IMR-90 (cell line): ENCODE measurements at regions not wholly inside any gene's neighbourhood (a gene's known extent, or its start where the extent isn't known, plus 50 kb on each side); places are given as distances from the start of the nearest gene placed in this dataset.
A peak's percentile ranks its signal among the peaks of the same experiment; 100 is the strongest.

Source experiments
- ATAC-seq: fragments of 200-7000 bp; cut with Tn5 transposase; 2 replicates; pipeline ENCODE4 v1.9.1; 2020; ENCODE audit warnings: low read depth, mild to moderate bottlenecking, moderate library complexity
- BruUV-seq: library from RNA; stranded (reverse); fragments of 400-500 nt; replicated peaks from 2 replicates; lab custom pipeline; 2021; lab: Mats Ljungman, UMichigan
- CTCF ChIA-PET: fragments of 300-600 bp; formaldehyde crosslinking; extraction: SDS; loops from one replicate; lab custom pipeline; 2021; ENCODE audit warnings: antibody characterized with exemption; lab: Yijun Ruan, JAX
- POLR2A ChIA-PET: fragments of 300-600 bp; sonication (Branson Sonifier 250); formaldehyde crosslinking; loops from one replicate; lab custom pipeline; 2022; ENCODE audit warnings: antibody characterized with exemption; ENCODE audit not compliant: unreplicated experiment; lab: Charles Lee
- DNase-seq: peaks from one replicate; pipeline ENCODE4 v3.0.0; 2013
- H2AFZ ChIP-seq: replicated peaks from 2 replicates; pipeline ENCODE3; 2013; ENCODE audit warnings: low read length, mild to moderate bottlenecking; ENCODE audit not compliant: poor library complexity
- H2AK5ac ChIP-seq: 2 replicates; pipeline ENCODE4 v1.6.1; 2013; ENCODE audit warnings: low read depth, low read length, inconsistent platforms
- H2AK9ac ChIP-seq: replicated peaks from 2 replicates; pipeline ENCODE3; 2013; ENCODE audit warnings: mild to moderate bottlenecking, low read depth, low read length, moderate library complexity; ENCODE audit not compliant: poor library complexity
- H2BK120ac ChIP-seq: 2 replicates; pipeline ENCODE4 v1.6.1; 2013; ENCODE audit warnings: low read depth, low read length, inconsistent platforms
- H2BK15ac ChIP-seq: 3 replicates; pipeline ENCODE4 v1.6.1; 2013; ENCODE audit warnings: low read depth, low read length, inconsistent platforms
- H2BK20ac ChIP-seq: 2 replicates; pipeline ENCODE4 v1.6.1; 2013; ENCODE audit warnings: low read depth, mild to moderate bottlenecking, inconsistent platforms, low read length, moderate library complexity
- H2BK5ac ChIP-seq: 2 replicates; pipeline ENCODE4 v1.6.1; 2013; ENCODE audit warnings: mild to moderate bottlenecking, low read depth, low read length, inconsistent platforms; ENCODE audit not compliant: poor library complexity, severe bottlenecking
- H3K14ac ChIP-seq: replicated peaks from 2 replicates; pipeline ENCODE4 v1.6.1; 2013; ENCODE audit warnings: low read depth, low read length, inconsistent platforms
- H3K18ac ChIP-seq: 2 replicates; pipeline ENCODE4 v1.6.1; 2013; ENCODE audit warnings: low read depth, low read length, control low read depth
- H3K23ac ChIP-seq: 2 replicates; pipeline ENCODE4 v1.6.1; 2013; ENCODE audit warnings: low read depth, low read length, inconsistent platforms
- H3K27ac ChIP-seq: 2 replicates; pipeline ENCODE4 v1.5.1; 2013; ENCODE audit warnings: mild to moderate bottlenecking, control low read depth, low read length; ENCODE audit not compliant: insufficient read depth
- H3K27me3 ChIP-seq: 2 replicates; pipeline ENCODE4 v1.6.1; 2013; ENCODE audit warnings: low read length; ENCODE audit not compliant: control insufficient read depth, insufficient read depth
- H3K36me3 ChIP-seq: 2 replicates; pipeline ENCODE4 v1.6.1; 2013; ENCODE audit warnings: low read length, mixed read lengths; ENCODE audit not compliant: control insufficient read depth, insufficient read depth
- H3K4ac ChIP-seq: 2 replicates; pipeline ENCODE4 v1.6.1; 2013; ENCODE audit warnings: low read depth, low read length, inconsistent platforms
- H3K4me1 ChIP-seq: 2 replicates; pipeline ENCODE4 v1.6.1; 2013; ENCODE audit warnings: low read length, mixed read lengths; ENCODE audit not compliant: control insufficient read depth, insufficient read depth
- H3K4me2 ChIP-seq: 2 replicates; pipeline ENCODE4 v1.6.1; 2013; ENCODE audit warnings: low read depth, mild to moderate bottlenecking, control low read depth, low read length, moderate library complexity
- H3K4me3 ChIP-seq: 2 replicates; pipeline ENCODE4 v1.5.1; 2013; ENCODE audit warnings: low read depth, mild to moderate bottlenecking, control low read depth, low read length, moderate library complexity; ENCODE audit not compliant: insufficient read depth
- H3K56ac ChIP-seq: 2 replicates; pipeline ENCODE4 v1.6.1; 2013; ENCODE audit warnings: low read length, inconsistent platforms; ENCODE audit not compliant: insufficient read depth; ENCODE audit errors: extremely low read depth
- H3K79me1 ChIP-seq, 2 experiments: 2 replicates each; pipeline ENCODE4 v1.6.1; 2013; ENCODE audit warnings: low read length in 2 of 2, inconsistent platforms in 1 of 2, low read depth in 1 of 2
- H3K9ac ChIP-seq: 2 replicates; pipeline ENCODE4 v1.6.1; 2013; ENCODE audit warnings: low read depth, low read length, control low read depth
- H3K9me1 ChIP-seq: 2 replicates; pipeline ENCODE4 v1.6.1; 2013; ENCODE audit warnings: low read length, inconsistent platforms; ENCODE audit not compliant: insufficient read depth
- H3K9me3 ChIP-seq: 2 replicates; pipeline ENCODE4 v1.6.1; 2013; ENCODE audit warnings: low read length; ENCODE audit not compliant: control insufficient read depth, insufficient read depth
- H4K20me1 ChIP-seq: 2 replicates; pipeline ENCODE4 v1.6.1; 2013; ENCODE audit warnings: low read length, inconsistent platforms; ENCODE audit not compliant: insufficient read depth
- H4K5ac ChIP-seq: 2 replicates; pipeline ENCODE4 v1.6.1; 2013; ENCODE audit warnings: mild to moderate bottlenecking, low read depth, low read length, control low read depth
- H4K8ac ChIP-seq, 2 experiments: 2 replicates each; pipeline ENCODE4 v1.6.1; 2013; ENCODE audit warnings: low read depth in 2 of 2, low read length in 2 of 2, control low read depth in 1 of 2, inconsistent platforms in 1 of 2
- H4K91ac ChIP-seq: 2 replicates; pipeline ENCODE4 v1.6.1; 2013; ENCODE audit warnings: low read depth, low read length, inconsistent platforms; ENCODE audit not compliant: insufficient read depth
- CTCF ChIP-seq: conservative IDR thresholded peaks from 2 replicates; pipeline ENCODE4 v1.5.1; 2012; ENCODE audit warnings: mild to moderate bottlenecking, low read depth, low read length, improper control_type of control experiment
- MAZ ChIP-seq: IDR thresholded peaks from 2 replicates; pipeline ENCODE4 v1.6.1; 2012; ENCODE audit warnings: low read depth, mild to moderate bottlenecking, low read length, improper control_type of control experiment, moderate library complexity, borderline replicate concordance
- MXI1 ChIP-seq: IDR thresholded peaks from 2 replicates; pipeline ENCODE4 v1.6.1; 2012; ENCODE audit warnings: low read depth, mild to moderate bottlenecking, low read length, moderate library complexity, borderline replicate concordance
- POLR2A ChIP-seq: IDR thresholded peaks from 2 replicates; pipeline ENCODE4 v1.6.1; 2012; ENCODE audit warnings: mild to moderate bottlenecking, low read depth, low read length
- RAD21 ChIP-seq: IDR thresholded peaks from 2 replicates; pipeline ENCODE4 v1.6.1; 2012; ENCODE audit warnings: low read length, improper control_type of control experiment
- USF2 ChIP-seq: fragments of 150-350 bp; IDR thresholded peaks from 2 replicates; pipeline ENCODE4 v1.6.1; 2017; ENCODE audit warnings: mild to moderate bottlenecking, antibody characterized with exemption, low read length, low read depth
- WGBS, 2 experiments: methylation state at CpG; one replicate each; pipeline versions ENCODE4 v1.1.5 to v1.1.7; 2013; ENCODE audit warnings: missing lambda C conversion rate in 2 of 2; ENCODE audit not compliant: insufficient read length in 1 of 2; ENCODE audit errors: extremely low coverage in 2 of 2; 5-methylcytosine and 5-hydroxymethylcytosine counted together
- dilution Hi-C: fragments of 300-500 bp; cut with HindIII; formaldehyde crosslinking; loops from one replicate; pipeline ENCODE4 v1.14.3; 2018; ENCODE audit warnings: low sequenced_read_pairs; ENCODE audit not compliant: unreplicated experiment
- in situ Hi-C: fragments of 300-500 bp; cut with MboI; formaldehyde crosslinking; loops from 3 replicates; pipeline ENCODE4 v1.14.3; 2019; ENCODE audit warnings: low sequenced_read_pairs, inconsistent platforms, mixed read lengths
- intact Hi-C: fragments of 100-400 bp; cut with micrococcal nuclease; formaldehyde crosslinking; loops from 2 replicates; pipeline ENCODE4 v1.10.0; 2022
- TF ChIP-seq, protein P1 (sequence below): fragments of 150-350 bp; IDR thresholded peaks from 2 replicates; pipeline ENCODE4 v1.6.1; 2016; ENCODE audit warnings: low read depth, mild to moderate bottlenecking, low read length, moderate library complexity, borderline replicate concordance

- Histone ChIP-seq H2BK5ac (no peak overlapping the region), H3K4me2 (no peak overlapping the region), H4K20me1 (no peaks in the 10 kb centered on the region), H3K9me1 (peaks cover 10% of the 10 kb centered on the region), H3K36me3 (peaks cover 5% of the 10 kb centered on the region; the same call in 1 of the 2 replicates), H4K8ac (no peak overlapping the region), H3K56ac (no peak overlapping the region), H3K14ac (no peak overlapping the region), H2AFZ (no peak overlapping the region), H2AK5ac (no peak overlapping the region), H3K18ac (no peak overlapping the region), H2BK20ac (no peak overlapping the region), H3K79me1 (peaks cover 0 to 3% of the 10 kb centered on the region in 2 experiments; a peak in 1 of 4 replicates), H3K9me3 (no peaks in the 10 kb centered on the region), H2BK120ac (no peak overlapping the region), H3K4ac (no peak overlapping the region), H3K9ac (no peak overlapping the region), H3K4me1 (peaks cover 10% of the 10 kb centered on the region), H4K91ac (no peak overlapping the region), H3K27me3 (no peaks in the 10 kb centered on the region), H4K5ac (no peak overlapping the region), H3K27ac (no peak overlapping the region), H2AK9ac (no peak overlapping the region), H3K4me3 (no peak overlapping the region), H3K23ac (no peak overlapping the region), H2BK15ac (no peak overlapping the region)
- intact Hi-C loops (loop anchor here (5.0 kb wide), 1 partner anchor 34 kb away; no protein-coding TSS in a partner anchor), dilution Hi-C loops (loop anchor here (25.0 kb wide), 1 partner anchor 164 kb away; no protein-coding TSS in a partner anchor), in situ Hi-C loops (loop anchor here (25.0 kb wide), 1 partner anchor 864 kb away; no protein-coding TSS in a partner anchor)
- TF ChIP-seq MAZ (no peak), POLR2A (no peak), MXI1 (no peak), USF2 (no peak), RAD21 (no peak), CTCF (no peak)
- TF ChIP-seq, protein P1, sequence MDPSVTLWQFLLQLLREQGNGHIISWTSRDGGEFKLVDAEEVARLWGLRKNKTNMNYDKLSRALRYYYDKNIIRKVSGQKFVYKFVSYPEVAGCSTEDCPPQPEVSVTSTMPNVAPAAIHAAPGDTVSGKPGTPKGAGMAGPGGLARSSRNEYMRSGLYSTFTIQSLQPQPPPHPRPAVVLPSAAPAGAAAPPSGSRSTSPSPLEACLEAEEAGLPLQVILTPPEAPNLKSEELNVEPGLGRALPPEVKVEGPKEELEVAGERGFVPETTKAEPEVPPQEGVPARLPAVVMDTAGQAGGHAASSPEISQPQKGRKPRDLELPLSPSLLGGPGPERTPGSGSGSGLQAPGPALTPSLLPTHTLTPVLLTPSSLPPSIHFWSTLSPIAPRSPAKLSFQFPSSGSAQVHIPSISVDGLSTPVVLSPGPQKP: no peak
- POLR2A ChIA-PET: no interaction called here
- ATAC-seq: peak; percentile 75
- peak; percentile 10 for DNase-seq
- no CpG with 5 or more reads among the region's 4 CpGs for WGBS, 2 experiments
- CTCF ChIA-PET: no interaction called here
- no TSS peak for BruUV-seq
Observed at GRCh38 chr1:184823080-184823479, 68.4 kb upstream of the EDEM3 start.
